Gastrocnemius medialis (tissue), 4 donors: ENCODE measurements at regions not wholly inside any gene's neighbourhood (a gene's known extent, or its start where the extent isn't known, plus 50 kb on each side); places are given as distances from the start of the nearest gene placed in this dataset.

Experiments
- ATAC-seq, 2 donors: fragments of 150-250 bp; one replicate each; pipeline ENCODE4 v1.9.1; 2016
- DNase-seq, 2 donors: peaks; one replicate each; pipeline ENCODE4 v3.0.0-alpha.2; 2019
- H3K27ac ChIP-seq, 4 donors: fragments of 200-600 bp; sonication (generic); 1 replicate in 1 of 4; 2 replicates in 3 of 4; pipeline ENCODE4 v1.5.1; 2016 to 2018; ENCODE audit warnings: mild to moderate bottlenecking in 2 of 4, moderate library complexity in 1 of 4
- H3K27me3 ChIP-seq, 3 donors: fragments of 200-600 bp; sonication (generic) in 2 of 3; 1 replicate in 1 of 3; 2 replicates in 2 of 3; pipeline versions ENCODE4 v1.5.1 to v1.6.0; 2016 to 2019; ENCODE audit warnings: mild to moderate bottlenecking in 1 of 3, moderate library complexity in 1 of 3
- H3K36me3 ChIP-seq, 2 donors: fragments of 200-600 bp; sonication (generic) in 1 of 2; one replicate each; pipeline ENCODE4 v1.5.1; 2017 to 2018
- H3K4me1 ChIP-seq, 2 donors: fragments of 200-600 bp; sonication (generic) in 1 of 2; one replicate each; pipeline ENCODE4 v1.5.1; 2016 to 2017; ENCODE audit warnings: mild to moderate bottlenecking in 2 of 2
- H3K4me3 ChIP-seq, 4 donors: fragments of 200-600 bp; sonication (generic) in 3 of 4; 1 replicate in 1 of 4; 2 replicates in 3 of 4; pipeline ENCODE4 v1.5.1; 2016 to 2019; ENCODE audit warnings: mild to moderate bottlenecking in 2 of 4
- H3K9me3 ChIP-seq, 3 donors: fragments of 200-600 bp; sonication (generic) in 2 of 3; 1 replicate in 1 of 3; 2 replicates in 2 of 3; pipeline ENCODE4 v1.5.1; 2016 to 2019
- CTCF ChIP-seq, 5 experiments: fragments of 450-650 bp in 3 of 5; fragments of 200-600 bp in 2 of 5; sonication (generic) in 2 of 5; IDR thresholded peaks in 4 of 5; conservative IDR thresholded peaks in 1 of 5; 1 replicate in 4 of 5; 2 replicates in 1 of 5; pipeline ENCODE4 v1.5.1; 2016 to 2019; ENCODE audit warnings: antibody characterized with exemption in 5 of 5, mild to moderate bottlenecking in 3 of 5, moderate library complexity in 3 of 5
- POLR2A ChIP-seq, 2 donors: fragments of 450-650 bp; IDR thresholded peaks; one replicate each; pipeline ENCODE4 v1.6.1; 2017; ENCODE audit warnings: antibody characterized with exemption in 2 of 2, mild to moderate bottlenecking in 2 of 2, moderate library complexity in 2 of 2
- in situ Hi-C, 4 donors: fragments of 200-750 bp; cut with MboI; loops; one replicate each; pipeline versions ENCODE4 v1.15.0 to v1.8.0; 2017; ENCODE audit warnings: low sequenced_read_pairs in 4 of 4
- intact Hi-C: fragments of 100-400 bp; cut with DNase I; formaldehyde crosslinking; loops from one replicate; pipeline ENCODE4 v1.15.1; 2023; ENCODE audit warnings: low total_unique reads

GRCh38 chr5:99089822-99090549 is 161.2 kb upstream of the CHD1 start:
- no peak for ATAC-seq
- H3K27ac ChIP-seq: no peak overlapping the region
- TF ChIP-seq CTCF (IDR thresholded peaks at IDR 0.05 in 4 of 5, conservative IDR thresholded peaks at IDR 0.05 in 1 of 5): no peak
- TF ChIP-seq POLR2A (IDR thresholded peaks at IDR 0.05): no peak
- no peaks in the 10 kb centered on the region for H3K9me3 ChIP-seq
- no peaks in the 10 kb centered on the region for H3K27me3 ChIP-seq
- H3K4me1 ChIP-seq: no peaks in the 10 kb centered on the region
- in situ Hi-C loops (no loop called here), intact Hi-C loops (no loop called here)
- no peaks in the 10 kb centered on the region for H3K36me3 ChIP-seq
- DNase-seq: no peak
- no peak overlapping the region for H3K4me3 ChIP-seq

GRCh38 chr5:99088309-99088708 is 159.5 kb upstream of the CHD1 start:
- ATAC-seq: no peak
- Histone ChIP-seq H3K4me3 (no peak overlapping the region), H3K4me1 (no peaks in the 10 kb centered on the region), H3K36me3 (no peaks in the 10 kb centered on the region), H3K27ac (no peak overlapping the region), H3K9me3 (no peaks in the 10 kb centered on the region), H3K27me3 (no peaks in the 10 kb centered on the region)
- in situ Hi-C loops (no loop called here), intact Hi-C loops (no loop called here)
- TF ChIP-seq POLR2A (IDR thresholded peaks at IDR 0.05): no peak
- TF ChIP-seq CTCF (IDR thresholded peaks at IDR 0.05 in 4 of 5, conservative IDR thresholded peaks at IDR 0.05 in 1 of 5): no peak
- DNase-seq: no peak

- Histone ChIP-seq H3K36me3 (no peaks in the 10 kb centered on the region), H3K4me1 (no peaks in the 10 kb centered on the region), H3K27ac (no peak overlapping the region), H3K4me3 (no peak overlapping the region), H3K27me3 (no peaks in the 10 kb centered on the region), H3K9me3 (no peaks in the 10 kb centered on the region)
- in situ Hi-C loops (no loop called here), intact Hi-C loops (no loop called here)
- no peak for DNase-seq
- ATAC-seq: no peak
- no peak for TF ChIP-seq POLR2A (IDR thresholded peaks at IDR 0.05)
- no peak for TF ChIP-seq CTCF (IDR thresholded peaks at IDR 0.05 in 4 of 5, conservative IDR thresholded peaks at IDR 0.05 in 1 of 5)
Measured at GRCh38 chr5:99083197-99083596, 154.4 kb upstream of the CHD1 start.

- Histone ChIP-seq H3K4me3 (no peak overlapping the region), H3K36me3 (no peaks in the 10 kb centered on the region), H3K4me1 (no peaks in the 10 kb centered on the region), H3K27ac (no peak overlapping the region), H3K9me3 (no peaks in the 10 kb centered on the region), H3K27me3 (no peaks in the 10 kb centered on the region)
- no peak for ATAC-seq
- in situ Hi-C loops (no loop called here), intact Hi-C loops (no loop called here)
- DNase-seq: no peak
- no peak for TF ChIP-seq CTCF (IDR thresholded peaks at IDR 0.05 in 4 of 5, conservative IDR thresholded peaks at IDR 0.05 in 1 of 5)
- TF ChIP-seq POLR2A (IDR thresholded peaks at IDR 0.05): no peak
Measured at GRCh38 chr5:99081711-99082110, 152.9 kb upstream of the CHD1 start.
